Breast epithelium (tissue), 3 donors: ENCODE measurements at regions not wholly inside any gene's neighbourhood (a gene's known extent, or its start where the extent isn't known, plus 50 kb on each side); places are given as distances from the start of the nearest gene placed in this dataset.

Experiments
- POLR2A ChIP-seq: fragments of 450-650 bp; IDR thresholded peaks from one replicate; pipeline ENCODE4 v1.6.1; 2016; ENCODE audit warnings: antibody characterized with exemption, mild to moderate bottlenecking, moderate library complexity
- POLR2AphosphoS5 ChIP-seq, 3 donors: sonication (generic); formaldehyde crosslinking; IDR thresholded peaks; one replicate each; pipeline ENCODE4 v1.6.1; 2017; ENCODE audit warnings: antibody characterized with exemption in 3 of 3
- TF ChIP-seq, protein P1 (sequence below), 3 donors: fragments of 450-650 bp; IDR thresholded peaks; one replicate each; pipeline ENCODE4 v1.5.1; 2016 to 2017; ENCODE audit warnings: antibody characterized with exemption in 3 of 3, mild to moderate bottlenecking in 3 of 3, moderate library complexity in 3 of 3

GRCh38 chr6:130514712-130515111 is 148.9 kb downstream of the TMEM200A start:
- TF ChIP-seq, protein P1, sequence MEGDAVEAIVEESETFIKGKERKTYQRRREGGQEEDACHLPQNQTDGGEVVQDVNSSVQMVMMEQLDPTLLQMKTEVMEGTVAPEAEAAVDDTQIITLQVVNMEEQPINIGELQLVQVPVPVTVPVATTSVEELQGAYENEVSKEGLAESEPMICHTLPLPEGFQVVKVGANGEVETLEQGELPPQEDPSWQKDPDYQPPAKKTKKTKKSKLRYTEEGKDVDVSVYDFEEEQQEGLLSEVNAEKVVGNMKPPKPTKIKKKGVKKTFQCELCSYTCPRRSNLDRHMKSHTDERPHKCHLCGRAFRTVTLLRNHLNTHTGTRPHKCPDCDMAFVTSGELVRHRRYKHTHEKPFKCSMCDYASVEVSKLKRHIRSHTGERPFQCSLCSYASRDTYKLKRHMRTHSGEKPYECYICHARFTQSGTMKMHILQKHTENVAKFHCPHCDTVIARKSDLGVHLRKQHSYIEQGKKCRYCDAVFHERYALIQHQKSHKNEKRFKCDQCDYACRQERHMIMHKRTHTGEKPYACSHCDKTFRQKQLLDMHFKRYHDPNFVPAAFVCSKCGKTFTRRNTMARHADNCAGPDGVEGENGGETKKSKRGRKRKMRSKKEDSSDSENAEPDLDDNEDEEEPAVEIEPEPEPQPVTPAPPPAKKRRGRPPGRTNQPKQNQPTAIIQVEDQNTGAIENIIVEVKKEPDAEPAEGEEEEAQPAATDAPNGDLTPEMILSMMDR (IDR thresholded peaks at IDR 0.05): no peak
- no peak for TF ChIP-seq POLR2AphosphoS5 (IDR thresholded peaks at IDR 0.05)
- TF ChIP-seq POLR2A: no peak
